NCI-H2196 treated with DMSO at 0.1 percent for 48 hours (cell line): ENCODE measurements at regions not wholly inside any gene's neighbourhood (a gene's known extent, or its start where the extent isn't known, plus 50 kb on each side); places are given as distances from the start of the nearest gene placed in this dataset.
"Not testable (repeated sequence)": the region's sequence is repeated elsewhere in the genome, so short reads cannot be mapped to it uniquely, and the experiment has no call there.

Source experiments
- DNase-seq: peaks from one replicate; lab custom pipeline; 2025; ENCODE audit not compliant: unreplicated experiment; lab: John Stamatoyannopoulos, UW

DNA sequence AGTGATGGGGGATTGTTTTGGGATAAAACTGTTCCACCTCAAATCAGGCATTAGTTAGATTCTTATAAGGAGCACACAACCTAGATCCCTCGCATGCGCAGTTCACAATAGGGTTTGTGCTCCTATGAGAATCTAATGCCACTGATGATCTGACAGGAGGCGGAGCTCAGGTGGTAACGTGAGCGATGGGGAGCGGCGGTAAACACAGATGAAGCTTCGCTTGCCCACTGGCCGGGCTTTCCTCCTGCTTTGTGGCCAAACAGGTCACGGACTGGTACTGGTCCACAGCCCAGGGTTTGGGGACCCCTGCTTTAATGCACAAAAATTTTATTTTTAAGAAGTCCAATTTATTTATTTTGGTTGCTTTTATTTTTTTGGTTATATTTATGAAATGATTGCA lies 238.8 kb downstream of the AACS start:
- DNase-seq = no peak

- no peak for DNase-seq
Observed at GRCh38 chr12:125305231-125305630, 240.0 kb downstream of the AACS start.

DNA sequence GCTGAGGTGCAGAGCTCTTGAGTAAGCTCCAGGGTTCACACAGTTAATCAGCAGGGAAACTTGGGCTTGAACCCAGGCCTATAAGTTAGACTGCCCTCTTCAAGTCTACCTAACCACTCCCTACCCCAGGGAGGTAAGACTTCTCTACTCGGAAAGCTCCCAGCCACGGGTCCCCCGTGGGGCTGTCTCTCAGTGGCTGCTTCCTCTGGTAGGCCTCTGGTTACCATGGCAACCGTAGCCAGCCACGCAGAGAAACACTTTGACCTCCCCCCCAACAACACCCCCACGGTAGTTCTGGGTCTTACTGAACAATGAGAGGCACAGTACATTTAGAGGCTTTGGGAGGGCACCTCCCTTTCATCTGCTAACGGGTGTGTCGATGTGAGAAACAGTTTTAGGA lies 245.2 kb downstream of the AACS start:
- no peak for DNase-seq

DNA sequence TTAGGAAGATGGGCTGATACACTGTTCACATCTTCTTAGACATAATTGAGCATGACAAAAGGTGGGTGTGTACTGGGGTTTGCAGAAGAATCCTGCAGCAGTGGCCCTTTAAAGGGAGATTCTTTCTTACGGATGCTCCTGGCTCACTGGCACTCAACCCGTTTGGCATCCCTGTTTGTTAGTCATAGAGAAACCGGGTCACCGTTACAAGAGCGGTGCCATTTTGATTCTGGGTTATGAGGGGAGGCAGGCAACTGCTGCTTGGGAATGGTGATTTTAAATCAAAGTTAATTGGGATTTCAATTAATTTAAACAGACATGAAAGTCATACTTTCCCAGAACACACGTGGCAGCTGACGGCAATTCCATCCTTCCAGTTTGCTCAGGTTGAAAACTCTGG lies 245.8 kb downstream of the AACS start:
- DNase-seq = no peak

GRCh38 chr12:125312471-125312870 lies 247.2 kb downstream of the AACS start:
- DNase-seq = no peak

GRCh38 chr12:125314051-125314755 lies 249.0 kb downstream of the AACS start:
- no peak for DNase-seq

- DNase-seq = no peak
Observed at GRCh38 chr12:125315771-125316170, 250.5 kb downstream of the AACS start.

DNA sequence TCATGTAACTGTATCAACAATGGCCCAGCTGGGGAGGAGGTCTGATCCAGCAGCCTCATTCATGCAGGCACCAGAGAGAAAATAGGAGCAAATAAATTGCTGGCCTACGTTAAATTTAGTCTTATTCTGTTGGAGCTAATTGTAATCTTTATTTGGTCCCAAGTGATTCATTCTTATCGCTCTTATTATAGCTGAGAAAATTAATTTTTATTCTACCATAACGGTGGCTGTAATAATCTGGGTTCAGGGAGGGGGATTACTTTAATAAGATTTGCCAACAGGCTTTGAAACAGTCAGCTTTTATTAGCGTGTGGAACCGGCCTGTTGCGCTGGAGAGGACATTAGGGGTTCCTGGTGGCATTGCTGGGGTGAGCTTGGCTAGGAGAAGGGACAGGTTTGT lies 254.9 kb downstream of the AACS start:
- no peak for DNase-seq

- no peak for DNase-seq
Observed at GRCh38 chr12:125324861-125325490, 259.7 kb downstream of the AACS start.

DNA sequence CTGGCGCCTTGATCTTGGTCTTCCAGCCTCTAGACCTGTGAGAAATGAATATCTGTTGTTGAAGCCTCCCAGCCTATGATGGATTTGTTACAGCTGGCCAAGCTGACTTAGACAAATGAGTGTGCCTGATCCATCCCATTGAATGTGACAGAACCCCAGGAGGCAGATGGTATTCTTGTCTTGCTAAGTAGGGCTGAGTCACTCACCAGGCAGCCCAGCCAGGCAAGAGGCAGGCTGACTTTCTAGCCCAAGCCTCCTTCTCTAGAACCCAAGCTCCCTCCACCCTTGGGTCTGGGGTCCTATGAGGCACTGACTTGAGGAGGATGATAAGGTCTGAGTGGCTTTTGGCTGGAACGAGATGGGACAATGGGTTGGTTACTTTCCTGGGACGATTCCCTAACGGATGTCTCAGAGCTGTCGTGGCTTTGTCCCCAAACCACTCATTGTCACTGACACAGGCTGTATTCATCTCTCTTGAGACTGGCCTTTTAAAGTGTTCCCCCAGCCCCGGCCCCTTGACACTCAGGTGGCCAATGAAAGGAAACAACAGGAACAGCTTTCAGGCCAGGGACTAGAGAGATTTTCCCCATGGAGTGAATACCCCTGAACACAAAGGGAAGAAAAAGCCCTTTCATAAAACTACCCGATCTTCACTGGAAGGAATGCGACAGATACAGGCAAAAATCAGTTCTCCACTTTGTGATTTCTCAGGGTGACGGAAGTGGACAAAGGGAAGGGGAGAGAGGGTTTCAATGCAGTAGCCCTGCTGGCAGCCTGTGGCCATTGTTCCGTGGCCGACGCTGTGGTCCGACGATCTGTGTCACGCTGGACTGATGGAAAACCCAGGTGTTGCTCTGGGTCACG lies 264.2 kb downstream of the AACS start:
- DNase-seq = no peak

GRCh38 chr12:125330645-125331341 lies 265.6 kb downstream of the AACS start:
- DNase-seq = no peak

- DNase-seq = no peak
Observed at GRCh38 chr12:125331342-125332052, 266.3 kb downstream of the AACS start.

- no peak for DNase-seq
Observed at GRCh38 chr12:125332900-125333299, 267.7 kb downstream of the AACS start.

DNA sequence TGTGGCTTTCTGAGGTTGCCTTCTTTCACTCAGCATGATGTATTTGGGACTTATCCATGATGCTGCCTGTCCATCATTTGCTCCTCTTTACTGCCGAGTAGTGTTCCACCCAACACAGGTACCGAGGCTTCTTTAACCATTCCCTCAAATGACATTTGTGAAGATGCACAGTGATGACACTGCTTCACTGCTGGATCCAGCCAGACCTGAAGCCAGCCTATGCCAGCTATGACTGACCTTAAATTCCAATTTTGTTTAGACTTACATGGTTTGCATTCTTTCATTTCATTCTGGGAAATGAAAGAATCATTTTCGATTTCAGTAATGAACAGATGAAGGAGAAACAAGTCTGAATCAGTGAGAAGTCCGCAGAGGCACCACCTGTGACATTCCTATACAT lies 271.0 kb downstream of the AACS start:
- DNase-seq = no peak

DNA sequence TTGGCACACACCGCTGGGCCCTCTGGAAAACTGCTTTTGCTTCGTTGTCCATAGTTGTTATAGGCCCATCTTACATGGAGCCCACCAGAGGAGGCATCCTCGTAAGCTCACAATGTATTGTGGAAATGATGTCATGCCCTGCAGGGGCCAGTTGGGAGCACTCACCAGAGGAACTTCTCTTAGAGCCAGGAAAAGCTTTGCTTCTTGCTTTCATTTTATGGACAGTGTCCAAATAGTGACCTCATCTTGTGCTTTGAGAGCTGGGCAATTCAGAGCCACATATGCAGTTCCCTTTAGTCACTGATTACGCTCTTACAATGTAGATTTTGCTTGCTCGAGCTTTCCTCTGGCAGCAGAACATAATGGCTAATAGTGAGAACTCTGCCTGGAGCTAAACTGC lies 275.6 kb downstream of the AACS start:
- peak; percentile 66 for DNase-seq

DNA sequence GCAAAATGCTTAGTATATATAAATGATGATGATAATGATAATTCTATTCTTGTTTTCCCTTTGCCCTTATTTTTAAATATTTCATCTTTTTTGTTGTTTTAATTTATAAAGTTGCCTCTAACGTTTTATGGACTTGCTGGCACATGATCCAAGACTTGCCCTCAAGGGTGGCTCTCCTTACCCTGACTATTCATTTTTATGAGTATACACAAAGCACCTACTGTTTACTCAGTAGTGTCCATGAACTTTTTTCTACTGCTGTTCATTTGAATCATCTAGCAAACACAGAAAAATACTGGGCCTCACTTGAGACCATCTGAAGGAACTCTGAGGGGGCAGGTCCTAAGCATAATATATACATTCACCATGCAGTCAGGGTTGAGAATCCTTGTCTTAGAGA lies 276.2 kb downstream of the AACS start:
- DNase-seq = no peak

- no peak for DNase-seq
Observed at GRCh38 chr12:125343649-125344048, 278.4 kb downstream of the AACS start.

- no peak for DNase-seq
Observed at GRCh38 chr12:125346362-125346761, 281.1 kb downstream of the AACS start.

DNA sequence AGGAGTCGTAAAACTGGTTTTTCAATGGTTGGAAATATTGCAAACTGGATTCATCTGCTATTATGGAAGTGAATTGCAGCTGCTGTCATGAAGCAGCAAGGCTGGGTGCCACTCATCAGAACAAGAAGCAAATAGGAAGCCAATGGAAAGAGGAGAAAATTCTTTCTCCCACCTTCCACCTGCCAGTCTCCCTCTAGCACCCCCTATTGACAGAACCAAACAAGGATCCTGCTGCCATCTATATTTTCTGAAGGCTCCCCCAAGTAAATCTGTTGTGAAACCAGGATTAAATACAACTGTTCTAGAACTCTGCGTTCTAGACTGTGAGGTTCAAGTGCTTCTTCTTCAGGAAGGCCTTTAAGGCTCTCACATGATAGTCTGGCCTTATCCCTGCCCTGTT lies 286.6 kb downstream of the AACS start:
- no peak for DNase-seq

- DNase-seq = not testable (repeated sequence)
Observed at GRCh38 chr12:125353002-125353401, 287.8 kb downstream of the AACS start.

DNA sequence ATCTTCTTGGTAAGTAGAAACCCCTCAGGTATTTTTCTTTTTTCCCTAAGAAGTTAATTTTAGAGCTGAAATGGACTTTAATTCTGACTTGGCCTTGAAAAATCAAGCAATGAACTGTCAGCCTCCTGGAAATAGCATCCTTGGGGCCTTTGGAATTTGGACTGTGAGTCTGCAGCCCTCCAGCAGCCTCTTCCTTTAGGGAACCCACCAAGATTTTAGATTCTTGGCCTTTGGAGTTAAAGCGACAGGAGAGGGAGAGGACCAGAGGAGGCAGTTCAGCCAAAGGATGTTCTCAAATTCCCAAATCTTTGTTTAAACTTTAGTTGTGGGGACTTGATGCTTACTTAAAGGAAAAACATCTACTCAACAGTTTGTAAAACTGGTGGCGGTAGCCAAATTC lies 288.6 kb downstream of the AACS start:
- DNase-seq = no peak
